Caco-2 (cell line): ENCODE measurements at regions not wholly inside any gene's neighbourhood (a gene's known extent, or its start where the extent isn't known, plus 50 kb on each side); places are given as distances from the start of the nearest gene placed in this dataset.
A peak's percentile ranks its signal among the peaks of the same experiment; 100 is the strongest.

ENCODE experiments used
- BruUV-seq: library from RNA; stranded (reverse); fragments of 400-500 nt; replicated peaks from 2 replicates; lab custom pipeline; 2021; lab: Mats Ljungman, UMichigan
- CTCF ChIA-PET: fragments of 300-600 bp; sonication (Branson Sonifier 250); formaldehyde crosslinking; loops from one replicate; lab custom pipeline; 2022; ENCODE audit warnings: antibody characterized with exemption; lab: Charles Lee
- POLR2A ChIA-PET: fragments of 300-600 bp; sonication (Branson Sonifier 250); formaldehyde crosslinking; loops from one replicate; lab custom pipeline; 2022; ENCODE audit warnings: antibody characterized with exemption; lab: Charles Lee
- DNase-seq, 2 experiments: peaks; one replicate each; pipeline versions ENCODE4 v3.0.0 to v3.0.0-alpha.2; 2020 to 2022
- H3K27me3 ChIP-seq: replicated peaks from 2 replicates; pipeline ENCODE4 v1.6.0; 2011; ENCODE audit warnings: low read length; ENCODE audit not compliant: control insufficient read depth, insufficient read depth
- H3K36me3 ChIP-seq: 2 replicates; pipeline ENCODE4 v1.5.1; 2011; ENCODE audit warnings: low read length; ENCODE audit not compliant: control insufficient read depth, insufficient read depth
- H3K4me1 ChIP-seq: fragments of 250-450 bp; sonication (Bioruptor Pico); 2 replicates; pipeline ENCODE4 v1.5.1; 2020; ENCODE audit warnings: mild to moderate bottlenecking
- H3K4me3 ChIP-seq: 2 replicates; pipeline ENCODE4 v1.5.1; 2011; ENCODE audit warnings: low read depth, mild to moderate bottlenecking, control low read depth, low read length
- H3K9me3 ChIP-seq: fragments of 250-450 bp; sonication (Bioruptor Pico); 2 replicates; pipeline ENCODE4 v1.5.1; 2020; ENCODE audit warnings: mild to moderate bottlenecking, moderate library complexity
- H3K27ac Mint-ChIP-seq: one replicate; pipeline ENCODE4 v1.8.0; 2022; ENCODE audit warnings: mixed read lengths; ENCODE audit not compliant: unreplicated experiment
- H3K27me3 Mint-ChIP-seq: one replicate; pipeline ENCODE4 v1.8.0; 2022; ENCODE audit warnings: mixed read lengths; ENCODE audit not compliant: insufficient read depth, unreplicated experiment
- H3K36me3 Mint-ChIP-seq: one replicate; pipeline ENCODE4 v1.8.0; 2022; ENCODE audit warnings: mild to moderate bottlenecking, mixed read lengths; ENCODE audit not compliant: insufficient read depth, unreplicated experiment
- H3K4me1 Mint-ChIP-seq: one replicate; pipeline ENCODE4 v1.8.0; 2022; ENCODE audit warnings: low read depth, mixed read lengths; ENCODE audit not compliant: unreplicated experiment
- H3K4me3 Mint-ChIP-seq: one replicate; pipeline ENCODE4 v1.8.0; 2022; ENCODE audit warnings: mild to moderate bottlenecking, moderate library complexity, mixed read lengths; ENCODE audit not compliant: unreplicated experiment
- H3K9me3 Mint-ChIP-seq: one replicate; pipeline ENCODE4 v1.8.0; 2022; ENCODE audit warnings: mixed read lengths; ENCODE audit not compliant: unreplicated experiment
- intact Hi-C: fragments of 100-400 bp; cut with micrococcal nuclease; formaldehyde crosslinking; loops from one replicate; pipeline ENCODE4 v1.10.0; 2022; ENCODE audit not compliant: unreplicated experiment
- TF ChIP-seq, protein P1 (sequence below), 2 experiments: fragments of 200-600 bp in 1 of 2; IDR thresholded peaks; 1 replicate in 1 of 2; 2 replicates in 1 of 2; pipeline versions ENCODE4 v1.5.1 to v1.8.0; 2011 to 2022; ENCODE audit warnings: antibody characterized with exemption in 1 of 2, control low read depth in 1 of 2, inconsistent platforms in 1 of 2, low read depth in 1 of 2, low read length in 1 of 2, mild to moderate bottlenecking in 1 of 2, moderate library complexity in 1 of 2; ENCODE audit not compliant: insufficient read depth in 1 of 2, severe bottlenecking in 1 of 2, unreplicated experiment in 1 of 2

DNA sequence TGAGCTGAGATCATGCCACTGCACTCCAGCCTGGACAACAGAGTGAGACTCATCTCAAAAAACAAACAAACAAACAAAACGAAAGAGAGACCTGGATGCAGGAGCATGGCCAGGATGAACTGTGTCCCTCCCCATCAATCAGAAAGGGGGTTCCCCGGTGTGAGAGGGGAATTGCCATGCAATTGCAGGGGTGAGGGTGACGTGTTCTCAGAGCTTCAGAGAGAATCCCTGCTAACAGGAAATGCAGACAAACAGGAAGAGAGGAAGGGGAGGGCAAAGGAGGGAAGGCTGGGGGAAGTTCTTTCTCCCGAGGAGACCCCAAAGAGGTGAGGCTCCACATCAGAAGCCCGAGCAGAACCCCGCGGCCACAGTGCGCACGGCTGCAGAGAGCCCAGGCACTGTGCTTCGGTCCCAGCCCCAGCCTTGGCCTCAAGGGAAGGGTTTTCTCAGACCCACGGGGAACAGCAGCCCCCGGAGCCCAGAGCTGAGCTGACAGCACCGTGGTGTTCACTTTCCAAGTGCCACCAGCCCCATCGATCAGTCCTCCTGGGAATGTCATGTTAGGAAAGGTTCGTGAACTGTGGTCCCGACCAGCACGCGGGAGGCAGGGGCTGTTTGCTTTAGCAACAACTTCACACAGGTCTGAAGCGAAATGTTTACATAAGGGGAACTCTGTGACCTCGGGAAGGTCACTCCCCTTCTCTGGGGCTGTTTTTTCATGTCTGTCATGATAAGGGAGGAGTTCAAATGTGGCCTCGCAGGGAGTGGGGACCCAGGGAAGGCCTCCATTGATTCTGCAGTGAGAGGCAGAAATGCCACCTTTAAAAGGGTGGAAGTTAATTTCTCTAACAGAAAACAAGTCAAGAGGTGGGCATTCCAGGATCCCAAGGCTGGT, 108.0 kb upstream of the ANO1 start:
- no TSS peak for BruUV-seq
- peak overlapping the region; percentile 88 for H3K27ac Mint-ChIP-seq
- TF ChIP-seq, protein P1, sequence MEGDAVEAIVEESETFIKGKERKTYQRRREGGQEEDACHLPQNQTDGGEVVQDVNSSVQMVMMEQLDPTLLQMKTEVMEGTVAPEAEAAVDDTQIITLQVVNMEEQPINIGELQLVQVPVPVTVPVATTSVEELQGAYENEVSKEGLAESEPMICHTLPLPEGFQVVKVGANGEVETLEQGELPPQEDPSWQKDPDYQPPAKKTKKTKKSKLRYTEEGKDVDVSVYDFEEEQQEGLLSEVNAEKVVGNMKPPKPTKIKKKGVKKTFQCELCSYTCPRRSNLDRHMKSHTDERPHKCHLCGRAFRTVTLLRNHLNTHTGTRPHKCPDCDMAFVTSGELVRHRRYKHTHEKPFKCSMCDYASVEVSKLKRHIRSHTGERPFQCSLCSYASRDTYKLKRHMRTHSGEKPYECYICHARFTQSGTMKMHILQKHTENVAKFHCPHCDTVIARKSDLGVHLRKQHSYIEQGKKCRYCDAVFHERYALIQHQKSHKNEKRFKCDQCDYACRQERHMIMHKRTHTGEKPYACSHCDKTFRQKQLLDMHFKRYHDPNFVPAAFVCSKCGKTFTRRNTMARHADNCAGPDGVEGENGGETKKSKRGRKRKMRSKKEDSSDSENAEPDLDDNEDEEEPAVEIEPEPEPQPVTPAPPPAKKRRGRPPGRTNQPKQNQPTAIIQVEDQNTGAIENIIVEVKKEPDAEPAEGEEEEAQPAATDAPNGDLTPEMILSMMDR (IDR thresholded peaks at IDR 0.05; ENCODE audit: insufficient read depth in 1 of 2, low read depth in 1 of 2, low read length in 1 of 2, severe bottlenecking in 1 of 2, unreplicated experiment in 1 of 2) = no peak
- Histone ChIP-seq H3K9me3 (no peaks in the 10 kb centered on the region), H3K27me3 (no peaks in the 10 kb centered on the region), H3K4me3 (no peak overlapping the region), H3K36me3 (no peaks in the 10 kb centered on the region), H3K4me1 (peaks cover 94% of the 10 kb centered on the region)
- H3K36me3 Mint-ChIP-seq = peaks cover 6% of the 10 kb centered on the region
- H3K4me3 Mint-ChIP-seq = peak overlapping the region; percentile 61
- H3K4me1 Mint-ChIP-seq = peaks cover 63% of the 10 kb centered on the region
- DNase-seq = peak; percentile 89 to 94
- no peaks in the 10 kb centered on the region for H3K9me3 Mint-ChIP-seq
- intact Hi-C loops = loop anchor here (1.0 kb wide), 2 partner anchors 22 to 98 kb away; no protein-coding TSS in a partner anchor
- ChIA-PET POLR2A (no interaction called here), CTCF (interaction anchor here (0.5 to 0.6 kb wide), 2 partner anchors 58 to 187 kb away, joined by 3 to 6 read pairs; no protein-coding TSS in a partner anchor)
- H3K27me3 Mint-ChIP-seq = no peaks in the 10 kb centered on the region

DNA sequence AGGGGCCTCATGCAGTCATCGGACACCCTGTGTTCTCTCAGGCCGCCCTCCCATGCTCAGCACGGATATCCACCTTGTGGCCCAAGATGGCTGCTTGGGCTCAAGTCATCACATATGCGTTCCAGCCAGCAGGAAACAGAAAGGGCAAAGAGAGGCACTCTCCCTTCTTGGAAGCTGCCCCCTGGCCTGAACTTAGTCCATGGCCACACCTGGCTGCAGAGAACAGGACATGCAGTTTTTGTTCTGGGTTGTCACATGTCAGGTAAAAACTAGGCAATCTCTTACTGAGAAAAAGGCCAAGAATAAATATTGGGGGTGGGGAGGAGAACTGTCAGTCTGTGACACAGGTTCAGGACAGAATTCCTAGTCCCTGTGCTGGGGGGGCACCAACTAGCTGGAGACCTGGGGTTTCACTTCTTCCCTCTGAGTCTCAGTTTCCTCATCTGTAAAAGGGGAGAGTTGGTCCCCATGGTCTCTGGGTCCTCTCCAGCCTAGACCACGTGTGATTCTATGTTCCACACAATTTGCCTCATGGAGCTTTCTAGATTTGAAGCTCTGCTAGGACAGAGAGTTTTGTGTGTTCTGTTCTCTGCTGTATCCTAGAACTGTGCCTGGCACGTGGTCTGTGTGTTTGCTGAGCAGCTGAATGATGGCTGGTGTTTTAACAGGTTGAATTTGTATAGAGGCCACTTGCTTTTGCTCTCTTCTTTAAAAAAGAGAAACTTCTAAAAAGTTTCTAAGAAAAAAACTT, 107.2 kb upstream of the ANO1 start:
- intact Hi-C loops = loop anchor here (1.0 kb wide), 2 partner anchors 23 to 97 kb away; no protein-coding TSS in a partner anchor
- ChIA-PET POLR2A (no interaction called here), CTCF (interaction anchor here (0.6 kb wide), 2 partner anchors 67 to 270 kb away, joined by 3 read pairs; no protein-coding TSS in a partner anchor)
- no TSS peak for BruUV-seq
- Histone ChIP-seq H3K4me3 (no peak overlapping the region), H3K9me3 (no peaks in the 10 kb centered on the region), H3K27me3 (no peaks in the 10 kb centered on the region), H3K4me1 (peaks cover 91% of the 10 kb centered on the region), H3K36me3 (no peaks in the 10 kb centered on the region)
- Mint-ChIP-seq H3K9me3 (no peaks in the 10 kb centered on the region), H3K27ac (peak overlapping the region; percentile 88), H3K4me1 (peaks cover 58% of the 10 kb centered on the region), H3K27me3 (no peaks in the 10 kb centered on the region), H3K36me3 (peaks cover 6% of the 10 kb centered on the region), H3K4me3 (peak overlapping the region; percentile 61)
- no peak for DNase-seq
- TF ChIP-seq, protein P1 (IDR thresholded peaks at IDR 0.05; ENCODE audit: insufficient read depth in 1 of 2, low read depth in 1 of 2, low read length in 1 of 2, severe bottlenecking in 1 of 2, unreplicated experiment in 1 of 2) = no peak

DNA sequence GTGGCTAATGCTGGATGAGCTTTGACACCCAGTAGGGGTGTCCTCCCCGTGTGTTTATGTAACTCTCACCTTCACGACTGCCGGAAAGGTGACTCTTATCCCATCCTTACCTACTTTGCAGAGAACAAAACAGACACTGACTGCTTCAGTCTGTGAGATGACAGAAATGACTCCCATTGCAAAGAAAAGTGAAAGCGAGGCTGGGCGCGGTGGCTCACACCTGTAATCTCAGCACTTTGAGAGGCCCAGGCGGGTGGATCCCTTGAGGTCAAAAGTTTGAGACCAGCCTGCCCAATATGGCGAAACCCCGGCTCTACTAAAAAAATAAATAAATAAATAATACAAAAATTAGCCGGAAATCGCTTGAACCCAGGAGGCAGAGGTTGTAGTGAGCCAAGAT, 106.4 kb upstream of the ANO1 start:
- TF ChIP-seq, protein P1 (IDR thresholded peaks at IDR 0.05; ENCODE audit: insufficient read depth in 1 of 2, low read depth in 1 of 2, low read length in 1 of 2, severe bottlenecking in 1 of 2, unreplicated experiment in 1 of 2) = no peak
- ChIA-PET POLR2A (no interaction called here), CTCF (interaction anchor here (0.6 kb wide), 1 partner anchor 67 kb away, joined by 3 read pairs; no protein-coding TSS in a partner anchor)
- Histone ChIP-seq H3K27me3 (no peaks in the 10 kb centered on the region), H3K4me1 (peaks cover 83% of the 10 kb centered on the region), H3K9me3 (no peaks in the 10 kb centered on the region), H3K4me3 (no peak overlapping the region), H3K36me3 (no peaks in the 10 kb centered on the region)
- peaks cover 51% of the 10 kb centered on the region for H3K4me1 Mint-ChIP-seq
- H3K27ac Mint-ChIP-seq = peak overlapping the region; percentile 46
- intact Hi-C loops = no loop called here
- no peaks in the 10 kb centered on the region for H3K9me3 Mint-ChIP-seq
- H3K27me3 Mint-ChIP-seq = no peaks in the 10 kb centered on the region
- BruUV-seq = no TSS peak
- no peak overlapping the region for H3K4me3 Mint-ChIP-seq
- no peak for DNase-seq
- peaks cover 6% of the 10 kb centered on the region for H3K36me3 Mint-ChIP-seq
